NCI-H1930 (cell line): ENCODE measurements at regions not wholly inside any gene's neighbourhood (a gene's known extent, or its start where the extent isn't known, plus 50 kb on each side); places are given as distances from the start of the nearest gene placed in this dataset.

Experiments
- DNase-seq, 2 experiments: peaks; one replicate each; lab custom pipeline; 2025; lab: John Stamatoyannopoulos, UW

- DNase-seq, result no peak
Observed at GRCh38 chr18:28973324-28973723, 796.4 kb upstream of the CDH2 start.

- DNase-seq, result no peak
Observed at GRCh38 chr18:28972333-28972907, 795.5 kb upstream of the CDH2 start.

DNA sequence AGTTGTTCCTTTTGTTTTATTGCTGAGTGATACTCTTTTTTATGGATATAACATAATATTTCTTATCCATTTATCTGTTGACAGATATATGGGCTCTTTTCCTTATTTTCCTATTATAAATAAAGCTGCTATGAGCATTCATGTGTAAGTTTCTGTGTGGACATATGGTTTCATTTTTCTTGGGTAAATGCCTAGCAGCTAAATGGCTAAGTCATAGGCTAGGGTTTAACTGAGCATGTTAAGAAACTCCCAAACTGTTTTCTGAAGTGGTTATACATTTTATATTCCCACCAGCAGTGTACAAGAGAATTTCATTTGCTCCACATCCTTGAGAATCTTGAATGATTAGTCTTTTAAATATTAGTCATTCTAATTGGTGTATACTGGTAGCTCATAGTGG is 786.6 kb upstream of the CDH2 start:
- DNase-seq, result no peak

GRCh38 chr18:28961669-28962228 is 784.8 kb upstream of the CDH2 start:
- no peak for DNase-seq

GRCh38 chr18:28960146-28960545 is 783.2 kb upstream of the CDH2 start:
- no peak for DNase-seq

- no peak for DNase-seq
Observed at GRCh38 chr18:28952339-28952738, 775.4 kb upstream of the CDH2 start.

- no peak for DNase-seq
Observed at GRCh38 chr18:28947900-28948299, 771.0 kb upstream of the CDH2 start.

GRCh38 chr18:28946471-28946870 is 769.5 kb upstream of the CDH2 start:
- DNase-seq, result no peak

GRCh38 chr18:28922936-28923335 is 746.0 kb upstream of the CDH2 start:
- no peak for DNase-seq

DNA sequence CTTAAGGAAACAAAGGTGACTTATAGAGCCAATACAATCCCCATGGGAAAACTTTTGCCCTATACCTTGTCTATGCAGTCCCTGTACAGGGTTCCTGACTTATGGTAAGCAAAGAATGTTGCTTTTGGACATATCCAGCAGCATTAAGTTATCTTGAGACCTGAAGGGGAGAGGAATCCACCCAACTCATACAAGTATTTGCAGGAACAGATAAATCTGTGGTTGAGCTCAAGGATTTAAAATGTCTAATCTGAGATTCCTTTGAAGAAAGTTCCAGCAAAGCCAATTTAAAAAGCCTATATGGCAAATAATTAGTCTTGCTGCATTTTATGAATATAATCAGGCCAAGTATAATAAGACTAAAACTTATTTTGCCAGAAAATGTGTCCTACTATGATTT is 739.5 kb upstream of the CDH2 start:
- DNase-seq, result no peak

GRCh38 chr18:28905509-28905908 is 728.6 kb upstream of the CDH2 start:
- no peak for DNase-seq

GRCh38 chr18:28904789-28905364 is 727.9 kb upstream of the CDH2 start:
- DNase-seq, result no peak

DNA sequence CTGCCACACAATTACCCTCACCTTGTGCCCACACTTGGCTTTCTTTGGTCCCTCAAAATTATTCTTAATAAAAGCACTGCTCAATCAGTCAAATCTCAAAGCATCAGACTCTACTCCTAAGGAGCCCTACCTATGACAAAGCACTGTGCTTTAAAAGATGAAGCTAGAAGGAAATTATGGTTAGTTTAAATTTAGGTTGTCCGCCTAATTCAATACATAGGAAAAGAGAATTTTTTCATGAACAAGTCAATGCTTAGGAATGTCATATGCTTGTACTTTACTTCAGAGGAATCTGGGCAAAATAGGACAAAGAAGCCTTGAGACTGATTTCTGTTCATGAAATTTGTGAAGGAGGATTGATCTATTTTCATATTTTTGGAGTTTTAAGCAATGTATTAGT is 726.4 kb upstream of the CDH2 start:
- no peak for DNase-seq

DNA sequence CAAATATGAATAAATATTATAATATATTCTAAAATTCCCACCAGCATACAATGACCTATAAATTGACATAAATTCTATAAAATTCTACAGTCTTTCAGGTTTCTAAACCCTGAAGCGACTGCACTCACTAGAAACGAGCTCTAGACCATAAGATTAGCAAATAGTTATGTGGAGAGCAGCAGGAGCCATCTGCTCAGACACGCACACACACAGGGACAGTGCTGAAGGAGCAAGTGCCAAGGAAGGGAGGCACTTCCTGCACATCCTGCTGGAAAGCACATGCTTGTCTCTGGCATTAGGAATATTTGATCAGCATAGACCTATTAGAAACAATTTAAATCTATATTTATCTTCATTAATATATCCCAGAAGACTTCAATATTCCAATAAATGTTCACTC is 713.9 kb upstream of the CDH2 start:
- DNase-seq, result no peak

GRCh38 chr18:28884304-28884703 is 707.4 kb upstream of the CDH2 start:
- DNase-seq, result no peak

GRCh38 chr18:28880856-28881255 is 703.9 kb upstream of the CDH2 start:
- DNase-seq, result no peak

DNA sequence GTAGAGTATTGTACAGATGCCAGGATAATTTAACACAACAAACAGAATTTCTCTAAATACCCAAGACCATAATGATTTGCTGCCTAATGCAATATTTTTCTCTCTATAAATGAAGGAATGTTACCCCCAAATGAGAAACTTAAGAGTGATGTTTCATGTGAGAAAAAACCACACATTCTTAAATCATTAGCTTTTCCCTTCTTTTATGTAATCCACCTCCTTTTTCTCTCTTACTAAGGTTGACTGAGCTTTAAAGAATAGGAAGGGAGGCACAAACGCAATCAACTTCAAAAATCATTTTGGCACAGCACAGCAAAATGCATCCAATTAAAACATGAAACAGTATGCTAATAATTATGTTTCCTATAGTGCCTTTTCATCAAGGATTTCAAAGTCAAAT is 698.1 kb upstream of the CDH2 start:
- no peak for DNase-seq

GRCh38 chr18:28863396-28863795 is 686.5 kb upstream of the CDH2 start:
- no peak for DNase-seq

DNA sequence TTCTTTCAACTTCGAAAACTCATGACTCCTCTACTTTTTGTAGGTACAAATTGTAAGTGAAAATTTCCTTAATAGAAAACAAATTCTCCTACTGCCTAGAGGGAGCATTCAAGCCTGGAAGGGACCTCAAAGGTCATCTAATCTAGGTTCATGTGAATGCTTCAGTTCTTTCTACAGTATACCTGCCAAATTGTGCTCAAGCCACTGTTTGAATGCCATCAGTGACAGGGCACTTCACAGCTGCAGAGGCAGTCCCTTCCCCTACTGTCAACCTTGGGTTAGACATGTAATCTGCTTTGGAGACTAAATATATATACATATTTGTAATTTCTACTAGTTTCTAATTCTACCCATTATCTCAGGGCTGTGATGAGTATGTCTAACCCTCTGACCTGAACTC is 681.3 kb upstream of the CDH2 start:
- no peak for DNase-seq

- DNase-seq, result no peak
Observed at GRCh38 chr18:28855989-28856388, 679.1 kb upstream of the CDH2 start.

GRCh38 chr18:28855524-28855923 is 678.6 kb upstream of the CDH2 start:
- no peak for DNase-seq

GRCh38 chr18:28854964-28855363 is 678.0 kb upstream of the CDH2 start:
- no peak for DNase-seq

DNA sequence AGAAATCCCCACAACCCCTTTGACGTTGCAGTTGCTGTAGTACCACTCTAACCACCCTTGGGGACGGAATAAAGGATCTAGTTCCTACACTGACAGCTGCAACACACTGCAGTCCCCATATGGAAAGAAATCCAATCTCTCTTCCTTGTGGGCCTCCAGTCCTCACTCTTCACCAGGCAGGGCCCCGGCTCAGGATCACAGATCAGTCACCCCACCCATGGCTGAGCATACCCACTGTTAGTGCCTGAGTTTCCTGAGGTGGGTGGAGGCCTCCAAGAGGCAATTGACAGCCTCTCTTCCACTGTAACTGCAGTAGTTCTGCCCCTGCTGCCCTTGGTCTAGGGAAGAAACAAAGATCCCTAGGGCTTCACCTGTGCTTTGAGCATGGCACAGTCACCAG is 670.0 kb upstream of the CDH2 start:
- DNase-seq, result no peak

DNA sequence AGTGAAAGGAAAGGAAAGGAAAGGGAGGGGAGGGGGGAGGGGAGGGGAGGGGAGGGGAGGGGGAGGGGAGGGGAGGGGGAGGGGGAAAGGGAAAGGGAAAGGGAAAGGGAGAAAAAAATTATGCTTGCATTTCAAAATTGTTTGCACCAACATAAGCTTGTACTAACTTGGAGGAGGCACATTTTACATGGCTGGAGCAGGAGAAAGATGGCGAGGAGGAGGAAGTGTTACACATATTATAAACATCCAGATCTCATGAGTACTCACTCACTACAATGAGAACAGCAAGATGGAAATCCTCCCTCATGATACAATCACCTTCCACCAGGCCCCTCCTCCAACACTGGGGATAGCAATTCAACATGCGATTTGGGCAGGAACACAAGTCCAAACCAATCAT is 660.2 kb upstream of the CDH2 start:
- DNase-seq, result no peak
